ENCODE measurements at regions not wholly inside any gene's neighbourhood (a gene's known extent, or its start where the extent isn't known, plus 50 kb on each side); places are given as distances from the start of the nearest gene placed in this dataset.

GRCh38 chr4:53841711-53842110 is 222.7 kb downstream of the CHIC2 start:
- CTCF ChIA-PET, result no interaction called here
- intact Hi-C loops (cut with micrococcal nuclease), result no loop called here
- Histone ChIP-seq H3K36me3 (ENCODE audit: control insufficient read depth in 1 of 2, insufficient read depth in 2 of 2, low read length in 2 of 2) (no peaks in the 10 kb centered on the region), H3K4me3 (replicated peaks in 1 of 2; ENCODE audit: low read depth in 1 of 2, low read length in 2 of 2) (no peak overlapping the region), H3K4me2 (ENCODE audit: low read length) (no peak overlapping the region), H3K4me1 (ENCODE audit: control insufficient read depth in 1 of 2, insufficient read depth in 2 of 2, low read length in 2 of 2) (no peaks in the 10 kb centered on the region), H3K27ac (ENCODE audit: low read depth, low read length) (no peak overlapping the region), H3K9me2 (ENCODE audit: insufficient read depth) (no peaks in the 10 kb centered on the region), H3K27me3 (ENCODE audit: insufficient read depth, low read length) (peaks cover 5% of the 10 kb centered on the region; the same call in 1 of the 2 replicates), H4K20me1 (ENCODE audit: insufficient read depth) (no peaks in the 10 kb centered on the region), H2AFZ (ENCODE audit: low read depth, low read length, poor library complexity, severe bottlenecking) (no peak overlapping the region), H3K9ac (ENCODE audit: low read length) (no peak overlapping the region), H3K79me2 (ENCODE audit: insufficient read depth, low read length) (no peaks in the 10 kb centered on the region), H3K9me3 (ENCODE audit: control insufficient read depth in 1 of 2, insufficient read depth in 1 of 2, low read depth in 1 of 2, low read length in 2 of 2) (no peaks in the 10 kb centered on the region)
- no TSS peak for BruUV-seq (replicated peaks)
- POLR2A ChIA-PET, result no interaction called here
- DNase-seq (ENCODE audit: low read depth, low spot score) (no peak), ATAC-seq (no peak)
- RAD21 ChIA-PET (ENCODE audit: low non-redundant PET in 1 of 2, low total read pairs in 2 of 2, uncharacterized antibody in 2 of 2, unreplicated experiment in 2 of 2), result no interaction called here
- TF ChIP-seq ZFX (IDR thresholded peaks at IDR 0.05) (no peak), ZNF274 (IDR thresholded peaks at IDR 0.05; ENCODE audit: low read depth, low read length) (no peak), TCF7L2 (IDR thresholded peaks at IDR 0.05; ENCODE audit: borderline replicate concordance, extremely low read depth, insufficient read depth, insufficient read length) (no peak), EZH2phosphoT487 (IDR thresholded peaks at IDR 0.05; ENCODE audit: borderline replicate concordance) (no peak), SP1 (IDR thresholded peaks at IDR 0.05; ENCODE audit: low read depth) (no peak), CEBPB (IDR thresholded peaks at IDR 0.05; ENCODE audit: low read depth) (no peak), CTCF (IDR thresholded peaks at IDR 0.05 in 2 of 3, conservative IDR thresholded peaks at IDR 0.05 in 1 of 3; ENCODE audit: borderline replicate concordance in 1 of 3, insufficient read depth in 1 of 3, low read depth in 2 of 3, low read length in 2 of 3) (no peak), POLR2AphosphoS5 (IDR thresholded peaks at IDR 0.05; ENCODE audit: low read depth, low read length) (no peak), RAD21 (IDR thresholded peaks at IDR 0.05; ENCODE audit: low read depth) (no peak), ELF1 (IDR thresholded peaks at IDR 0.05; ENCODE audit: borderline replicate concordance, low read depth) (no peak), CBX3 (IDR thresholded peaks at IDR 0.05; ENCODE audit: low read depth) (no peak)

All from HCT116 (cell line).